GM23248 (cell line): ENCODE measurements at regions not wholly inside any gene's neighbourhood (a gene's known extent, or its start where the extent isn't known, plus 50 kb on each side); places are given as distances from the start of the nearest gene placed in this dataset.

Experiments
- EZH2 ChIP-seq: fragments of 200-600 bp; sonication (generic); IDR thresholded peaks from 2 replicates; pipeline ENCODE4 v1.6.1; 2018; ENCODE audit warnings: antibody characterized with exemption, mild to moderate bottlenecking; ENCODE audit not compliant: insufficient read depth, poor library complexity, severe bottlenecking
- EZH2phosphoT487 ChIP-seq: fragments of 200-600 bp; sonication (generic); IDR thresholded peaks from 2 replicates; pipeline ENCODE4 v1.6.1; 2018; ENCODE audit warnings: antibody characterized with exemption, moderate library complexity, mild to moderate bottlenecking, low read depth; ENCODE audit not compliant: insufficient read depth

- TF ChIP-seq EZH2 (no peak), EZH2phosphoT487 (no peak)
Measured at GRCh38 chr3:76152028-76152427, 366.7 kb upstream of the ZNF717 start.
